GM13976 (cell line): ENCODE measurements at regions not wholly inside any gene's neighbourhood (a gene's known extent, or its start where the extent isn't known, plus 50 kb on each side); places are given as distances from the start of the nearest gene placed in this dataset.
"Not testable (repeated sequence)": the region's sequence is repeated elsewhere in the genome, so short reads cannot be mapped to it uniquely, and the experiment has no call there.

ENCODE experiments used
- DNase-seq: peaks from one replicate; pipeline ENCODE4 v3.0.0; 2012; ENCODE audit warnings: low spot score
- CTCF ChIP-seq: IDR thresholded peaks from 2 replicates; pipeline ENCODE4 v1.5.1; 2012; ENCODE audit warnings: borderline replicate concordance, mild to moderate bottlenecking; ENCODE audit not compliant: insufficient read depth; ENCODE audit errors: extremely low read depth, missing control alignments, control extremely low read depth
- in situ Hi-C: fragments of 300-500 bp; cut with MboI; formaldehyde crosslinking; loops from one replicate; pipeline ENCODE4 v1.12.0; 2022; ENCODE audit warnings: low sequenced_read_pairs, mixed read lengths, inconsistent platforms; ENCODE audit not compliant: unreplicated experiment

- no peak for DNase-seq
- TF ChIP-seq CTCF = no peak
- in situ Hi-C loops = no loop called here
These were observed 164.6 kb downstream of the TM2D1 start for GRCh38 chr1:61560385-61560784.

DNA sequence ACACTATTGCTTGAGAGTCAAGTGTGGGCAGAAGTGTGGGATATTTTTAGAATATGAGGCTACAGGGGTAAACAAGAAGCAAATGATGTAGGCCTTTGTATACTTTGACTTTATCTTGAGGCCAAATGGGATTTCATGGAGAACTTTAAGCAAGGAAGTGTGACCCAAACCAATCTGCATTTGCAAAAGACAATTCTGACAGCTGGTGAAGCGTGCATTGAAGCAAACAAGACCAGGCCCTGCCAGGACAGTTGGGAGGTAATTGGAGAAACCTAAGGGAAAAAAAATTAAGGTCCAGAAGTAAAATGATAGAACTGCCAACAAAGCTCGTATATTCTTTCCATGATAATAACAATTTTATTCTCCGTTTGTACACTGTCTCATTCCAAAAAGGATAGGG, 168.3 kb downstream of the TM2D1 start:
- no peak for TF ChIP-seq CTCF
- no peak for DNase-seq
- in situ Hi-C loops = no loop called here

DNA sequence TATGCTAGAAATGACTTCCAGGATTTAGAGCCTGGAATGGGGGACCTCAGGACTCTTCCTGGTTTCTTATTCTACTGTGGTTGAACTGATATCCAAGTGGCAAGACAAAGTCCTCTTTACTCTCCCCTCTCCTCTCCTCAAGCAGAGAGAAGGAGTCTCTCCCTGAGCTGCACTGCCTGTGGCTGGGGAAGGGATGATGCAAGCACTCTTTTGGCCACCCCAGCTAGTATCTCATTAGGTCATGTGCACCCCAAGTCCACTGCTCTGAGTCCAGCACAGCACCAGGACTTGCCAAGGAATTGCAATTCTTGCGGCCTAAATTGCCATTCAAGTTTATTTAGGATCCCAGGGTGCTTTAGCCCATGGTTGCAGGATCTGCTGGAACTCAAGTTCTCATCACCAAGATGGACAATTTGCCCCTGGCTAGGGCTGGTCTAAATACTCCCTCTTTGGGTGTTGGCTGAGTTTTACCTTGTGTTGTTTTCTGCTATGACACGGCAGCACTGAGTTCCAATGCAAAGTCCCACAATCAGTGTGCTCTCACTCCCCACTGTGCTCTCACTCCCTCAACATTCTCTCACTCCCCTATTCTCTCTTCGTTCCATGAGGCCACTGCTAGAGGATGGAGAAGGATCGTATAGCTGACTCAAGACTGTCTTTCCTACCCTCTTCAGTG, 172.2 kb downstream of the TM2D1 start:
- no peak for TF ChIP-seq CTCF
- in situ Hi-C loops = no loop called here
- DNase-seq = no peak

GRCh38 chr1:61547302-61547701, 177.6 kb downstream of the TM2D1 start:
- in situ Hi-C loops, DNase-seq: not testable (repeated sequence)

GRCh38 chr1:61544870-61545269, 180.1 kb downstream of the TM2D1 start:
- in situ Hi-C loops, DNase-seq: not testable (repeated sequence)

DNA sequence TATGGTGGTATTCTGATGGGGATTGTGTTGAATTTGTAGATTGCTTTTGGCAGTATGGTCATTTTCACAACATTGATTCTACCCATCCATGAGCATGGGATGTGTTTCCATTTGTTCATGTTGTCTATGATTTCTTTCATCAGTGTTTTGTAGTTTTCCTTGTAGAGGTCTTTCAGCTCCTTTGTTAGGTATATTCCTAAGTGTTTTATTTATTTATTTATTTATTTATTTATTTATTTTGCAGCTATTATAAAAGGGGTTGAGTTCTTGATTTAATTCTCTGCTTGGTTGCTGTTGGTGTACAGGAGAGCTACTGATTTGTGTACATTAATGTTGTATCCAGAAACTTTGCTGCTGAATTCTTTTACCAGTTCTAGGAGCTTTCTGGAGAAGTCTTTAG, 181.4 kb downstream of the TM2D1 start:
- in situ Hi-C loops, DNase-seq: not testable (repeated sequence)

DNA sequence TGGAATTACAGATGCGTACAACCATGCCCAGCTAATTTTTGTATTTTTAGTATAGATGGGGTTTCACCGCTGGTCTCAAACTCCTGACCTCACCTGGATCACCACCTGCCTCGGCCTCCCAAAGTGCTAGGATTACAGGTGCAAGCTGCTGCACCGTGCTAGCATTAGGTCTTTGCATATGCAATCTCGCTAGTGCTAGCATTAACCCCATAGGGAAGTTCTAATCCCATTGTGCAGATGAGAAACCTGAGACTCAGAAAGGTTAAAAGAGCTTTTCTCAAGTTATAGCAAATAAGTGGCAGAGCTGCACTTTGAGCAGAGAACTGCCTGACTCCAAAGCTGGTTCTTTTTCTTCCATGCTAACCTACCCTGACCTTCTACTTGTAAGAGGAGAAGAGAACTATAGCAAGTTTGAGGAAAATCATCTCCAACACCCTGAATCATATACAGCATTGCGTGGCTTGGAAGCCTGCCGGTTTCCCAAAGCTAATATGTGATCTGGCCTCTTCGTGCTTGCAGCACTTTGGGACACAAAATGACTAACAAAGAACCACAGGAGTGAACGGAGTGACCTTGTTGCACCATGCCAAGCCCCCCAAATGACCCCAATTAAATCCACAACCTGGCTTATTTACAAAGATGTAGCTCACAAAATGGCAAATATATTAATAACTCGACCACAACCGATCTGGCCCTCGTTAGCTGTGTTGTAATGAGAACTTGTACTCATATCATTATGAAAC, 185.1 kb downstream of the TM2D1 start:
- no peak for DNase-seq
- in situ Hi-C loops = no loop called here
- no peak for TF ChIP-seq CTCF

DNA sequence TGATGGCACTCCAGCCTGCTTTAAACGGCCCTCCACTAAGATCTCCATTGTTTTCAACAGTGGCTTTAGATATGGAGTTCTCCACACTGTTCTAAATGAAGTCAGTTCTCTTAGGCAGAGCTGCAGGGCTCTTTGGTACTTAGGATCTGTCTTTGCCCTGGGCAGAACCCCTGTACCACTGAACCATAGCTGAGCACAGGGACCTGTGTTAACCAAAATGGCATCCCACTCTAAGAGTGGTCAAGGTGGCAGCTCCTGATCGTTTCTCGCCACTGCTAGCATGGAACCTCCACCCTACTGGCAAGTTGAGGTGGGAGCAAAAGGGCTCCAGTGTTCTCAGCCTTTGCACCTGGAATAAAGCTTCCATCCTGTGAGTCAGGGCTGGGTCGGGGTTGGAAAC, 186.7 kb downstream of the TM2D1 start:
- no peak for TF ChIP-seq CTCF
- DNase-seq = no peak
- in situ Hi-C loops = no loop called here
